Nephron progenitor cell (in vitro differentiated cells): ENCODE measurements at regions not wholly inside any gene's neighbourhood (a gene's known extent, or its start where the extent isn't known, plus 50 kb on each side); places are given as distances from the start of the nearest gene placed in this dataset.

Experiments
- DNase-seq: peaks from one replicate; pipeline ENCODE4 v3.0.0; 2021
- H3K27ac Mint-ChIP-seq: 2 replicates; pipeline ENCODE4 v1.8.0; 2021; ENCODE audit warnings: mild to moderate bottlenecking, moderate library complexity, mixed read lengths
- H3K27me3 Mint-ChIP-seq: 2 replicates; pipeline ENCODE4 v1.8.0; 2021; ENCODE audit warnings: mild to moderate bottlenecking, low read depth, mixed read lengths; ENCODE audit not compliant: poor library complexity
- H3K36me3 Mint-ChIP-seq: 2 replicates; pipeline ENCODE4 v1.8.0; 2021; ENCODE audit warnings: low read depth, mixed read lengths
- H3K4me1 Mint-ChIP-seq: 2 replicates; pipeline ENCODE4 v1.8.0; 2021; ENCODE audit warnings: mixed read lengths
- H3K4me3 Mint-ChIP-seq: 2 replicates; pipeline ENCODE4 v1.8.0; 2021; ENCODE audit warnings: mild to moderate bottlenecking, moderate library complexity, mixed read lengths
- H3K9me3 Mint-ChIP-seq: 2 replicates; pipeline ENCODE4 v1.8.0; 2021; ENCODE audit warnings: mild to moderate bottlenecking, moderate library complexity, mixed read lengths
- CTCF ChIP-seq: fragments of 200-600 bp; sonication (generic); IDR thresholded peaks from 2 replicates; pipeline ENCODE4 v1.5.0; 2021; ENCODE audit warnings: antibody characterized with exemption

DNA sequence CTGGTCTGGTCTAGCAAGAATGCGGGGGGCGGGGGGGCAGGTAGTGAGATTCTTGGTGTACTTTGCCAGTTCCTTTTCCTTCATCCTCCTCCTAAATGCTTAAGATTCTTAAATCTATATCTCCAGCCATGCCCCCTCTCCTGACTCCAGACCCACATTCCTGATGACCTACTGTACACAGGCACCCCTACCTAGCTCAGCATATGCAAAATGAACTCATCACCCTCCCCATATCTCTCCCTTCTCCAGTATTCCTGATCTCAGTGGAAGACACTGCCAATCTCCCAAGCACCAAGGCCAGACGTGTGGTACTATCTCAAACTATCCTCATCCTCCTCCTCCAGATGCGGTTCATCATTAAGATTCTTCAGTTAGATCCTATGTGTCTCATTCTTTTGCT is 215.8 kb downstream of the SPTSSA start:
- H3K27me3 Mint-ChIP-seq: peaks cover 8% of the 10 kb centered on the region
- no peaks in the 10 kb centered on the region for H3K9me3 Mint-ChIP-seq
- no peaks in the 10 kb centered on the region for H3K36me3 Mint-ChIP-seq
- no peak for TF ChIP-seq CTCF
- H3K27ac Mint-ChIP-seq: no peak overlapping the region
- H3K4me1 Mint-ChIP-seq: peaks cover 9% of the 10 kb centered on the region
- no peak overlapping the region for H3K4me3 Mint-ChIP-seq
- no peak for DNase-seq

DNA sequence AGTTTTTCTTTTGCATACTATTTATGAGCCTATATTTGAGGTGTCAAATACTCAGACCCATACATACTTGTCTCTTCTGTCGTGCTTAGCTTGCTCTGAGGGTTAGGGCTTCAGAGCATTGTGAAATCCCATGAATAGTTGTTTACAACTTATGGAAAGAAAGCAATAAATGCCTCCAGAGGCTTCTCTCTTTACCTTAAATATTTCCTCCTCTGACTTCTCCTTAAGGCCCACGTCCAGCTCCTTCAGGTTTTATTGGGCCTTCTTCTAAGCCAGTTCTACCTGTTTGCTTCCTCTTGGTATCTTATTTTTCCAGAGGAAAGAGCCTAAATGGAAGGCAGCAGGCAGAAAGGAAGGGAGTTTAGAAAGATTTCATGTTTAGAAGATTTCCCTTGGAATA is 218.6 kb downstream of the SPTSSA start:
- no peaks in the 10 kb centered on the region for H3K9me3 Mint-ChIP-seq
- peaks cover 8% of the 10 kb centered on the region for H3K27me3 Mint-ChIP-seq
- DNase-seq: no peak
- H3K4me3 Mint-ChIP-seq: no peak overlapping the region
- H3K36me3 Mint-ChIP-seq: no peaks in the 10 kb centered on the region
- H3K27ac Mint-ChIP-seq: no peak overlapping the region
- no peak for TF ChIP-seq CTCF
- no peaks in the 10 kb centered on the region for H3K4me1 Mint-ChIP-seq

- Mint-ChIP-seq H3K36me3 (no peaks in the 10 kb centered on the region), H3K9me3 (no peaks in the 10 kb centered on the region), H3K4me3 (no peak overlapping the region), H3K4me1 (no peaks in the 10 kb centered on the region), H3K27ac (no peak overlapping the region), H3K27me3 (peaks cover 8% of the 10 kb centered on the region)
- TF ChIP-seq CTCF: no peak
- DNase-seq: no peak
Measured at GRCh38 chr14:34243001-34243400, 219.0 kb downstream of the SPTSSA start.

- no peaks in the 10 kb centered on the region for H3K27me3 Mint-ChIP-seq
- no peaks in the 10 kb centered on the region for H3K4me1 Mint-ChIP-seq
- no peak overlapping the region for H3K4me3 Mint-ChIP-seq
- H3K27ac Mint-ChIP-seq: no peak overlapping the region
- no peaks in the 10 kb centered on the region for H3K36me3 Mint-ChIP-seq
- no peak for DNase-seq
- H3K9me3 Mint-ChIP-seq: no peaks in the 10 kb centered on the region
- TF ChIP-seq CTCF: no peak
Measured at GRCh38 chr14:34241185-34241711, 220.8 kb downstream of the SPTSSA start.

DNA sequence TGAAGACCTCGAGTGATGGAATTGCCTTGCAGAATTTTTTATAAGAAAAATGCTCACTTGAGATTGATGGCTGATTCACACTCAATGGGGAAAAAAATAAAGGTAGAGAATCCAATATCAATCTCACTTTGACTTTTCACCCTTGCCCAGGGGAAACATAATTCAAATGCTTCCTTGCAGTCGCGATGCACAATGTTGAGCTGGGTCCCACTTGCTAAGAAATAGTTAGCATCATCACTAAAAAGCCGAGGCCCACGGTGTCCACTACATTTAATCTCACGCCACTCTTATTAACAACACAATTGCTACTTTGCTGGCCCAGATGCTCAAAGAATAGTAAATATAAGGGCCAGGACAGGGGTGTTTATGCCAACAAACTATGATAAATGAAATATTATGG is 223.4 kb downstream of the SPTSSA start:
- no peaks in the 10 kb centered on the region for H3K27me3 Mint-ChIP-seq
- no peak overlapping the region for H3K27ac Mint-ChIP-seq
- H3K36me3 Mint-ChIP-seq: no peaks in the 10 kb centered on the region
- H3K9me3 Mint-ChIP-seq: no peaks in the 10 kb centered on the region
- no peaks in the 10 kb centered on the region for H3K4me1 Mint-ChIP-seq
- no peak for TF ChIP-seq CTCF
- no peak for DNase-seq
- H3K4me3 Mint-ChIP-seq: no peak overlapping the region

GRCh38 chr14:34237677-34238076 is 224.4 kb downstream of the SPTSSA start:
- DNase-seq: no peak
- no peaks in the 10 kb centered on the region for H3K27me3 Mint-ChIP-seq
- H3K9me3 Mint-ChIP-seq: no peaks in the 10 kb centered on the region
- no peak overlapping the region for H3K27ac Mint-ChIP-seq
- no peak for TF ChIP-seq CTCF
- H3K4me1 Mint-ChIP-seq: no peaks in the 10 kb centered on the region
- H3K36me3 Mint-ChIP-seq: no peaks in the 10 kb centered on the region
- no peak overlapping the region for H3K4me3 Mint-ChIP-seq
